Adipocyte (in vitro differentiated cells): ENCODE measurements at regions not wholly inside any gene's neighbourhood (a gene's known extent, or its start where the extent isn't known, plus 50 kb on each side); places are given as distances from the start of the nearest gene placed in this dataset.

ENCODE experiments used
- DNase-seq: peaks from one replicate; pipeline ENCODE4 v3.0.0-alpha.2; 2015; ENCODE audit warnings: low read depth
- H3K27me3 ChIP-seq: replicated peaks from 2 replicates; pipeline ENCODE4 v1.7.0; 2013; ENCODE audit warnings: mild to moderate bottlenecking, low read length, moderate library complexity; ENCODE audit not compliant: control insufficient read depth, insufficient read depth
- H3K36me3 ChIP-seq: 2 replicates; pipeline ENCODE4 v1.7.0; 2013; ENCODE audit warnings: low read length, mild to moderate bottlenecking, moderate library complexity; ENCODE audit not compliant: control insufficient read depth, insufficient read depth, severe bottlenecking
- H3K4me1 ChIP-seq: 2 replicates; pipeline ENCODE4 v1.7.0; 2013; ENCODE audit warnings: mild to moderate bottlenecking, low read length, moderate library complexity; ENCODE audit not compliant: control insufficient read depth, insufficient read depth
- H3K4me3 ChIP-seq: 2 replicates; pipeline ENCODE4 v1.7.0; 2013; ENCODE audit warnings: mild to moderate bottlenecking, low read length, moderate library complexity
- H3K9ac ChIP-seq: 2 replicates; pipeline ENCODE4 v1.7.0; 2013; ENCODE audit warnings: mild to moderate bottlenecking, low read length, moderate library complexity
- H3K9me3 ChIP-seq: 2 replicates; pipeline ENCODE4 v1.7.0; 2013; ENCODE audit warnings: mild to moderate bottlenecking, low read length, moderate library complexity; ENCODE audit not compliant: control insufficient read depth

GRCh38 chr3:66165660-66166059 is 55.1 kb upstream of the SLC25A26 start:
- no peaks in the 10 kb centered on the region for H3K36me3 ChIP-seq
- no peak overlapping the region for H3K4me3 ChIP-seq
- H3K9me3 ChIP-seq = peaks cover 5% of the 10 kb centered on the region
- peaks cover 22% of the 10 kb centered on the region for H3K27me3 ChIP-seq
- no peaks in the 10 kb centered on the region for H3K4me1 ChIP-seq
- H3K9ac ChIP-seq = no peak overlapping the region
- no peak for DNase-seq

DNA sequence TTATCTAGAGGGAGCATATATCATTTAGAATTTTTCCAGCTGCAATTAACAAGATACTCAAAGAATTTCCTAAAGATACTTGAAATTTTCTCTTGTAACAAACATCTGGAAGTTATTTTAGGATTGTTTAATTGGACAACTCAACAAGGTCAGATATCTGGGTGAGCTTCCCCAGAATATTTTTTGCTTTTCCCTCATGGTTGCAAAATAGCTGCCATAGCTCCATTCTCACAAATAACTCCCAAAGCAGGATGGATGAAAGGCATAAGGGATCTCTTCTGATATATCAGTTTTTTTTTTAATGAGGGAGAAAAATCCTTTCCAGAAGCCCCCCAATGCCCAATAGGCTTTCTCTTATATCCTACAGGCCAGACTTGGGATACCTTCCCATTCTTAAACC is 56.6 kb upstream of the SLC25A26 start:
- Histone ChIP-seq H3K36me3 (no peaks in the 10 kb centered on the region), H3K4me1 (no peaks in the 10 kb centered on the region), H3K9ac (no peak overlapping the region), H3K9me3 (peaks cover 5% of the 10 kb centered on the region), H3K27me3 (peaks cover 19% of the 10 kb centered on the region), H3K4me3 (no peak overlapping the region)
- DNase-seq = no peak

DNA sequence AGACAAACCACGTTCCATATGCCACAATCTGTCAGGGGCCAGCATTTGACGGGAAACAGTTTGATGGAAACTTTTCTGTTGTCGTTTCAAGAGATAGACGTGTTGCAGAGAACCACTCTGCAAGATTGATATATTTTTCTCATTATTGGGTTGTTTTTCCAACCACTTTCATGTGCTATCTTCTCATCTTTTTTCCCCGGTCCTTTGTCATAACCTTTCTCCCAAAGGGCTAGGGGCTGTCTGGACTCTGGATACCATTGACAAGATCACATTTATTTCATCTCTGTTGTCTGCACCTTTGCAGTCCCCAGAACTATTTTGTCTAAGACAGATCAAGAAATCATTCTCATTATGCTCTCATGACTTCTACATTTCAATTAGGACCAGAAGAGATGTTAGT is 57.6 kb upstream of the SLC25A26 start:
- no peak for DNase-seq
- H3K27me3 ChIP-seq = peaks cover 12% of the 10 kb centered on the region
- H3K9me3 ChIP-seq = peaks cover 5% of the 10 kb centered on the region
- H3K4me3 ChIP-seq = no peak overlapping the region
- no peaks in the 10 kb centered on the region for H3K4me1 ChIP-seq
- H3K36me3 ChIP-seq = no peaks in the 10 kb centered on the region
- H3K9ac ChIP-seq = no peak overlapping the region

DNA sequence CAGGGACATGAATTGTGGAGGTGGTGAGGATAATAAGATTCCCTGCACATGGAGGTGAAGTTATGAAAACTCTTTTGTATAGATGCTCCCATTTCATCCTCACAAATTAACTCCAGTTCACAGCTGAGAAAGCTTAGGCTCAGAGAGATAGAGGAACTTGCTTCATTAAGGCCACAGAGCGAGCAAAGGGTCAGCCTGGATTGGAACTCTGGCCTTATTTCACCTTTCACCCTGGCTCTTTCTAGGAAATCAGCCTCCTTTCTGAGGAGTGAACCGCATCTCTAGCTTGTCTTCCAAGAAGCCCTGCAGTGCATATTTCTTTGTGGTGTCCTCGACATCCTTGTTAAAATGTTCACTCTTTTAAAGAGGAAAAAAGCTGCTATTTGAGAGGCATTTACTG is 58.0 kb upstream of the SLC25A26 start:
- Histone ChIP-seq H3K36me3 (no peaks in the 10 kb centered on the region), H3K4me1 (no peaks in the 10 kb centered on the region), H3K4me3 (no peak overlapping the region), H3K9ac (no peak overlapping the region), H3K27me3 (peaks cover 12% of the 10 kb centered on the region), H3K9me3 (peaks cover 5% of the 10 kb centered on the region)
- no peak for DNase-seq

GRCh38 chr3:66158933-66159683 is 61.7 kb upstream of the SLC25A26 start:
- H3K36me3 ChIP-seq = no peaks in the 10 kb centered on the region
- peaks cover 6% of the 10 kb centered on the region for H3K4me1 ChIP-seq
- no peak overlapping the region for H3K4me3 ChIP-seq
- peaks cover 5% of the 10 kb centered on the region for H3K27me3 ChIP-seq
- DNase-seq = no peak
- peaks cover 3% of the 10 kb centered on the region for H3K9me3 ChIP-seq
- no peak overlapping the region for H3K9ac ChIP-seq

DNA sequence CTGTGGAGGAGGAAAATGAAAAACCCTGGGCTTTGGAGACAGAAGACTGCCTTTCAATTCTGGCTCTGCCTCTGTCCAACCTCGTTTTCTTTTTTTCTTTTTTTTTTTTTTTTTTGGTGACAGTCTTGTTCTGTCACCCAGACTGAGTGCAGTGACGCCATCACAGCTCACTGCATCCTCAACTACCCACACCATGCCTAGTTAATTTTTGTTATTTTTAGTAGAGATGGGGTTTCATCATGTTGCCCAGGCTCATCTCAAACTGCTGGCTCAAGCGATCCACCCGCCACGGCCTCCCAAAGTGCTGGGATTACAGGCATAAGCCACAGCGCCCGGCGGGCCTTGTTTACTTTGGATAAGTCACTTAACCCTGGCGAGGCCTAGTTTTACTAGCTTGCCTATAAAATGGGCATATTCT is 66.3 kb upstream of the SLC25A26 start:
- H3K4me1 ChIP-seq = peaks cover 10% of the 10 kb centered on the region
- H3K9me3 ChIP-seq = no peaks in the 10 kb centered on the region
- no peaks in the 10 kb centered on the region for H3K27me3 ChIP-seq
- peak overlapping the region; percentile 58 for H3K9ac ChIP-seq
- H3K36me3 ChIP-seq = no peaks in the 10 kb centered on the region
- peak; percentile 48 for DNase-seq
- H3K4me3 ChIP-seq = peak overlapping the region; percentile 80

- peak overlapping the region; percentile 80 for H3K4me3 ChIP-seq
- no peaks in the 10 kb centered on the region for H3K9me3 ChIP-seq
- DNase-seq = peak; percentile 67
- peak overlapping the region; percentile 58 for H3K9ac ChIP-seq
- peaks cover 10% of the 10 kb centered on the region for H3K4me1 ChIP-seq
- H3K27me3 ChIP-seq = no peaks in the 10 kb centered on the region
- H3K36me3 ChIP-seq = no peaks in the 10 kb centered on the region
Observed at GRCh38 chr3:66153481-66154443, 67.0 kb upstream of the SLC25A26 start.

GRCh38 chr3:66152336-66152735 is 68.5 kb upstream of the SLC25A26 start:
- no peak overlapping the region for H3K9ac ChIP-seq
- H3K27me3 ChIP-seq = no peaks in the 10 kb centered on the region

GRCh38 chr3:66150977-66151376 is 69.8 kb upstream of the SLC25A26 start:
- H3K9ac ChIP-seq = no peak overlapping the region
- peaks cover 10% of the 10 kb centered on the region for H3K4me1 ChIP-seq
- H3K27me3 ChIP-seq = no peaks in the 10 kb centered on the region
- no peaks in the 10 kb centered on the region for H3K36me3 ChIP-seq
- no peak overlapping the region for H3K4me3 ChIP-seq
- DNase-seq = no peak
- H3K9me3 ChIP-seq = no peaks in the 10 kb centered on the region

More at GRCh38 chr3:66152336-66152735, 68.5 kb upstream of the SLC25A26 start:
- no peaks in the 10 kb centered on the region for H3K36me3 ChIP-seq
- no peak for DNase-seq
- H3K4me3 ChIP-seq = no peak overlapping the region
- H3K9me3 ChIP-seq = no peaks in the 10 kb centered on the region
- peaks cover 10% of the 10 kb centered on the region for H3K4me1 ChIP-seq

DNA sequence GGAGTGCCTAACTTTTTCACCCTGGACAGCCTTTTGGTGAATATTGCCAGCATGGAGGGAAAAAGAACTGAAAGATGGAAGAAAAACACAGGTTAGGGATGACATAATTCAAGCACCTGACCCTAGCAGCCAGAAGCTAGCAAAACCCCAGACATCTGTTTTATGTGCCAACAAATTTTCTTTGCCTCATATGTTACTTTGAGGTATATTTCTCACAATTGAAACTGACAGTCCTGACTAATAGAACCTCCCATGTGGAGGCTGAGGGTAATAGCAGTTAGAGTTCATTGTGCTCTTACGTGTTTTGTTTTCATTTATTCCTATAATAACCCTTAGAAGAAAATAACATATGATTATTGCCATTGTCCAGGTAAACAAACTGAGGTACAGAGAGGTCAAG is 71.5 kb upstream of the SLC25A26 start:
- Histone ChIP-seq H3K4me3 (no peak overlapping the region), H3K9me3 (no peaks in the 10 kb centered on the region), H3K4me1 (peaks cover 15% of the 10 kb centered on the region), H3K36me3 (no peaks in the 10 kb centered on the region), H3K9ac (no peak overlapping the region), H3K27me3 (no peaks in the 10 kb centered on the region)
- no peak for DNase-seq

- DNase-seq = no peak
- Histone ChIP-seq H3K9me3 (no peaks in the 10 kb centered on the region), H3K4me3 (no peak overlapping the region), H3K27me3 (no peaks in the 10 kb centered on the region), H3K36me3 (no peaks in the 10 kb centered on the region), H3K9ac (no peak overlapping the region), H3K4me1 (peaks cover 9% of the 10 kb centered on the region)
Observed at GRCh38 chr3:66145408-66145733, 75.4 kb upstream of the SLC25A26 start.
